ENCODE measurements at regions not wholly inside any gene's neighbourhood (a gene's known extent, or its start where the extent isn't known, plus 50 kb on each side); places are given as distances from the start of the nearest gene placed in this dataset.

GRCh38 chr11:26084313-26084712, 247.6 kb upstream of the ANO3 start:
- Histone ChIP-seq H3K36me3 (no peaks in the 10 kb centered on the region), H3K4me2 (no peak overlapping the region), H3K4me1 (peaks cover 0 to 8% (median 0%) of the 10 kb centered on the region in 10 experiments; a peak in 4 of 20 replicates), H3K27ac (no peak overlapping the region), H3K9ac (no peak overlapping the region), H4K20me1 (no peaks in the 10 kb centered on the region), H3K27me3 (no peaks in the 10 kb centered on the region), H3K9me3 (replicated peaks in 1 of 11) (no peaks in the 10 kb centered on the region), H3K4me3 (no peak overlapping the region)
- no peak for TF ChIP-seq Cebpa-rat (IDR thresholded peaks at IDR 0.05)

- no peak for TF ChIP-seq Cebpa-rat (IDR thresholded peaks at IDR 0.05)
- peaks cover 0 to 8% (median 0%) of the 10 kb centered on the region in 10 experiments; a peak in 4 of 20 replicates for H3K4me1 ChIP-seq
- H3K4me2 ChIP-seq, result no peak overlapping the region
- no peaks in the 10 kb centered on the region for H3K27me3 ChIP-seq
- H3K9me3 ChIP-seq (replicated peaks in 1 of 11), result no peaks in the 10 kb centered on the region
- H3K4me3 ChIP-seq, result no peak overlapping the region
- no peaks in the 10 kb centered on the region for H3K36me3 ChIP-seq
- H3K9ac ChIP-seq, result no peak overlapping the region
- no peaks in the 10 kb centered on the region for H4K20me1 ChIP-seq
- no peak overlapping the region for H3K27ac ChIP-seq
Observed at GRCh38 chr11:26086028-26086427, 245.9 kb upstream of the ANO3 start.

GRCh38 chr11:26087120-26087935, 244.6 kb upstream of the ANO3 start:
- Histone ChIP-seq H3K4me3 (no peak overlapping the region), H3K27ac (no peak overlapping the region), H3K4me2 (peak overlapping the region in 1 of 11 experiments; percentile 22; a peak in 2 of 22 replicates), H3K9ac (no peak overlapping the region), H3K9me3 (replicated peaks in 1 of 11) (no peaks in the 10 kb centered on the region), H3K27me3 (no peaks in the 10 kb centered on the region), H3K36me3 (no peaks in the 10 kb centered on the region), H4K20me1 (no peaks in the 10 kb centered on the region), H3K4me1 (peaks cover 0 to 8% (median 0%) of the 10 kb centered on the region in 10 experiments; a peak in 4 of 20 replicates)
- TF ChIP-seq Cebpa-rat (IDR thresholded peaks at IDR 0.05), result no peak

GRCh38 chr11:26088391-26088790, 243.5 kb upstream of the ANO3 start:
- no peak overlapping the region for H3K4me3 ChIP-seq
- H3K36me3 ChIP-seq, result no peaks in the 10 kb centered on the region
- H3K4me2 ChIP-seq, result no peak overlapping the region
- no peak for TF ChIP-seq Cebpa-rat (IDR thresholded peaks at IDR 0.05)
- peaks cover 0 to 8% (median 0%) of the 10 kb centered on the region in 10 experiments; a peak in 4 of 20 replicates for H3K4me1 ChIP-seq
- H3K27ac ChIP-seq, result no peak overlapping the region
- no peaks in the 10 kb centered on the region for H3K27me3 ChIP-seq
- no peaks in the 10 kb centered on the region for H3K9me3 ChIP-seq (replicated peaks in 1 of 11)
- no peak overlapping the region for H3K9ac ChIP-seq
- no peaks in the 10 kb centered on the region for H4K20me1 ChIP-seq

GRCh38 chr11:26090651-26091050, 241.3 kb upstream of the ANO3 start:
- Histone ChIP-seq H3K9me3 (replicated peaks in 1 of 11) (no peaks in the 10 kb centered on the region), H3K27ac (no peak overlapping the region), H4K20me1 (no peaks in the 10 kb centered on the region), H3K4me1 (peaks cover 0 to 8% (median 0%) of the 10 kb centered on the region in 10 experiments; a peak in 4 of 20 replicates), H3K4me2 (no peak overlapping the region), H3K4me3 (no peak overlapping the region), H3K9ac (no peak overlapping the region), H3K27me3 (no peaks in the 10 kb centered on the region), H3K36me3 (no peaks in the 10 kb centered on the region)
- no peak for TF ChIP-seq Cebpa-rat (IDR thresholded peaks at IDR 0.05)

- Histone ChIP-seq H3K9ac (no peak overlapping the region), H3K4me1 (no peaks in the 10 kb centered on the region), H3K36me3 (no peaks in the 10 kb centered on the region), H4K20me1 (no peaks in the 10 kb centered on the region), H3K4me2 (no peak overlapping the region), H3K9me3 (replicated peaks in 1 of 11) (no peaks in the 10 kb centered on the region; a peak in 1 of 22 replicates), H3K27me3 (no peaks in the 10 kb centered on the region), H3K4me3 (no peak overlapping the region), H3K27ac (no peak overlapping the region)
- no peak for TF ChIP-seq Cebpa-rat (IDR thresholded peaks at IDR 0.05)
Observed at GRCh38 chr11:26093206-26093605, 238.7 kb upstream of the ANO3 start.

GRCh38 chr11:26095340-26095739, 236.6 kb upstream of the ANO3 start:
- no peak for TF ChIP-seq Cebpa-rat (IDR thresholded peaks at IDR 0.05)
- Histone ChIP-seq H3K9me3 (replicated peaks in 1 of 11) (no peaks in the 10 kb centered on the region; a peak in 1 of 22 replicates), H3K27me3 (no peaks in the 10 kb centered on the region), H3K9ac (no peak overlapping the region), H3K4me1 (no peaks in the 10 kb centered on the region), H3K36me3 (no peaks in the 10 kb centered on the region), H4K20me1 (no peaks in the 10 kb centered on the region), H3K4me2 (no peak overlapping the region), H3K4me3 (no peak overlapping the region), H3K27ac (no peak overlapping the region)

- Histone ChIP-seq H3K4me1 (no peaks in the 10 kb centered on the region), H3K27ac (no peak overlapping the region), H3K9me3 (replicated peaks in 1 of 11) (no peaks in the 10 kb centered on the region; a peak in 1 of 22 replicates), H3K27me3 (no peaks in the 10 kb centered on the region), H3K36me3 (no peaks in the 10 kb centered on the region), H4K20me1 (no peaks in the 10 kb centered on the region), H3K9ac (no peak overlapping the region), H3K4me3 (no peak overlapping the region), H3K4me2 (no peak overlapping the region)
- TF ChIP-seq Cebpa-rat (IDR thresholded peaks at IDR 0.05), result no peak
Observed at GRCh38 chr11:26096451-26096850, 235.5 kb upstream of the ANO3 start.

- no peak overlapping the region for H3K27ac ChIP-seq
- no peak overlapping the region for H3K9ac ChIP-seq
- peaks cover 0 to 16% (median 7%) of the 10 kb centered on the region in 10 experiments; a peak in 10 of 20 replicates for H3K4me1 ChIP-seq
- 0 out of 22 replicates have a peak, but pooled peaks cover 0 to 5% (median 0%) of the 10 kb centered on the region in 11 experiments for H3K9me3 ChIP-seq (replicated peaks in 1 of 11)
- no peak for TF ChIP-seq Cebpa-rat (IDR thresholded peaks at IDR 0.05)
- H3K4me3 ChIP-seq, result no peak overlapping the region
- no peaks in the 10 kb centered on the region for H4K20me1 ChIP-seq
- H3K4me2 ChIP-seq, result no peak overlapping the region
- no peaks in the 10 kb centered on the region for H3K36me3 ChIP-seq
- H3K27me3 ChIP-seq, result no peaks in the 10 kb centered on the region
Observed at GRCh38 chr11:26102325-26102724, 229.6 kb upstream of the ANO3 start.

Data from BLaER1 treated with 17β-estradiol and CSF1 and Interleukin-3, amounts not matched to agents 10 nM and 100 nM (cell line).